Neuronal stem cell (in vitro differentiated cells): ENCODE measurements at regions not wholly inside any gene's neighbourhood (a gene's known extent, or its start where the extent isn't known, plus 50 kb on each side); places are given as distances from the start of the nearest gene placed in this dataset.

Source experiments
- DNase-seq: peaks from one replicate; pipeline ENCODE4 v3.0.0-alpha.2; 2013; ENCODE audit warnings: low spot score
- H2AFZ ChIP-seq: one replicate; pipeline ENCODE4 v1.6.1; 2013; ENCODE audit warnings: mild to moderate bottlenecking, low read length, inconsistent platforms
- H2AK5ac ChIP-seq: 2 replicates; pipeline ENCODE4 v1.6.1; 2013; ENCODE audit warnings: low read depth, mild to moderate bottlenecking, inconsistent platforms, low read length, moderate library complexity, mixed read lengths
- H2BK120ac ChIP-seq: 2 replicates; pipeline ENCODE4 v1.6.1; 2013; ENCODE audit warnings: low read depth, mild to moderate bottlenecking, inconsistent platforms, low read length, moderate library complexity, mixed read lengths
- H2BK12ac ChIP-seq: one replicate; pipeline ENCODE4 v1.6.1; 2013; ENCODE audit warnings: low read length, inconsistent platforms
- H2BK15ac ChIP-seq: 2 replicates; pipeline ENCODE4 v1.6.1; 2013; ENCODE audit warnings: mild to moderate bottlenecking, low read length, inconsistent platforms, mixed read lengths
- H2BK5ac ChIP-seq: one replicate; pipeline ENCODE4 v1.6.1; 2013; ENCODE audit warnings: inconsistent platforms, mild to moderate bottlenecking, low read length, moderate library complexity
- H3K14ac ChIP-seq: one replicate; pipeline ENCODE4 v1.6.1; 2013; ENCODE audit warnings: low read length, inconsistent platforms
- H3K18ac ChIP-seq: 2 replicates; pipeline ENCODE4 v1.6.1; 2013; ENCODE audit warnings: low read length, inconsistent platforms
- H3K23ac ChIP-seq: 2 replicates; pipeline ENCODE4 v1.6.1; 2013; ENCODE audit warnings: low read depth, mild to moderate bottlenecking, mixed read lengths, low read length, inconsistent platforms; ENCODE audit not compliant: poor library complexity
- H3K27ac ChIP-seq: replicated peaks from 3 replicates; pipeline ENCODE4 v1.5.1; 2013; ENCODE audit warnings: low read length, inconsistent platforms
- H3K27me3 ChIP-seq, 3 experiments: 2 replicates each; pipeline ENCODE4 v1.6.1; 2013; ENCODE audit warnings: low read length in 3 of 3, mild to moderate bottlenecking in 2 of 3, inconsistent platforms in 1 of 3, low read depth in 1 of 3, mixed read lengths in 1 of 3, moderate library complexity in 1 of 3; ENCODE audit not compliant: control insufficient read depth in 3 of 3, insufficient read depth in 3 of 3
- H3K36me3 ChIP-seq, 2 donors: replicated peaks in 1 of 2; 2 replicates each; pipeline ENCODE4 v1.6.1; 2013; ENCODE audit warnings: low read length in 2 of 2; ENCODE audit not compliant: control insufficient read depth in 2 of 2, insufficient read depth in 2 of 2
- H3K4ac ChIP-seq: 2 replicates; pipeline ENCODE4 v1.6.1; 2013; ENCODE audit warnings: inconsistent platforms, mild to moderate bottlenecking, low read length, moderate library complexity
- H3K4me1 ChIP-seq, 2 donors: 1 replicate in 1 of 2; 2 replicates in 1 of 2; pipeline ENCODE4 v1.6.1; 2013; ENCODE audit warnings: low read length in 2 of 2, low read depth in 1 of 2; ENCODE audit not compliant: control insufficient read depth in 2 of 2, insufficient read depth in 1 of 2
- H3K4me2 ChIP-seq: one replicate; pipeline ENCODE4 v1.6.1; 2013; ENCODE audit warnings: mild to moderate bottlenecking, low read length, inconsistent platforms; ENCODE audit not compliant: insufficient read depth, poor library complexity, severe bottlenecking
- H3K4me3 ChIP-seq, 2 donors: 2 replicates each; pipeline ENCODE4 v1.5.1; 2013; ENCODE audit warnings: low read length in 2 of 2, mild to moderate bottlenecking in 2 of 2, inconsistent platforms in 1 of 2, moderate library complexity in 1 of 2
- H3K79me1 ChIP-seq: one replicate; pipeline ENCODE4 v1.6.1; 2013; ENCODE audit warnings: low read depth, mild to moderate bottlenecking, inconsistent platforms, low read length, moderate library complexity
- H3K9ac ChIP-seq: one replicate; pipeline ENCODE4 v1.6.1; 2013; ENCODE audit warnings: mild to moderate bottlenecking, low read depth, low read length, inconsistent platforms; ENCODE audit not compliant: poor library complexity
- H3K9me3 ChIP-seq, 2 donors: replicated peaks in 1 of 2; 2 replicates each; pipeline versions ENCODE3 to v1.6.1; 2013; ENCODE audit warnings: low read length in 2 of 2, mild to moderate bottlenecking in 2 of 2, inconsistent platforms in 1 of 2, low read depth in 1 of 2, mixed read lengths in 1 of 2, moderate library complexity in 1 of 2; ENCODE audit not compliant: control insufficient read depth in 2 of 2, insufficient read depth in 1 of 2
- H4K8ac ChIP-seq: one replicate; pipeline ENCODE4 v1.6.1; 2013; ENCODE audit warnings: low read depth, mild to moderate bottlenecking, inconsistent platforms, low read length, moderate library complexity
- H4K91ac ChIP-seq: one replicate; pipeline ENCODE4 v1.6.1; 2013; ENCODE audit warnings: low read length, low read depth, mild to moderate bottlenecking, inconsistent platforms; ENCODE audit not compliant: poor library complexity
- WGBS, 2 donors: extraction: QIAGEN DNeasy Blood & Tissue Kit; methylation state at CpG; one replicate each; pipeline ENCODE4 v1.1.7; 2013; ENCODE audit warnings: missing lambda C conversion rate in 2 of 2, mixed read lengths in 1 of 2; ENCODE audit not compliant: insufficient read length in 2 of 2, insufficient replicate concordance in 1 of 2; ENCODE audit errors: extremely low coverage in 2 of 2; 5-methylcytosine and 5-hydroxymethylcytosine counted together

GRCh38 chr17:33935822-33936221, 319.3 kb upstream of the CCL2 start:
- Histone ChIP-seq H2BK12ac (no peak overlapping the region), H3K9me3 (no peaks in the 10 kb centered on the region), H2BK15ac (no peak overlapping the region), H3K23ac (no peak overlapping the region), H2AFZ (no peak overlapping the region), H3K4ac (no peak overlapping the region), H3K4me3 (no peak overlapping the region), H3K4me2 (no peak overlapping the region), H3K79me1 (no peaks in the 10 kb centered on the region), H4K91ac (no peak overlapping the region), H3K27ac (no peak overlapping the region), H3K36me3 (no peaks in the 10 kb centered on the region), H2BK5ac (no peak overlapping the region), H3K9ac (no peak overlapping the region), H3K14ac (no peak overlapping the region), H3K18ac (no peak overlapping the region), H3K4me1 (no peaks in the 10 kb centered on the region), H2AK5ac (no peak overlapping the region), H2BK120ac (no peak overlapping the region), H4K8ac (no peak overlapping the region), H3K27me3 (no peaks in the 10 kb centered on the region)
- no CpG with 5 or more reads among the region's 4 CpGs for WGBS, 2 donors
- no peak for DNase-seq

- Histone ChIP-seq H4K91ac (peak overlapping the region; percentile 0), H3K79me1 (no peaks in the 10 kb centered on the region), H3K4me2 (no peak overlapping the region), H3K4me3 (no peak overlapping the region), H3K14ac (no peak overlapping the region), H3K23ac (no peak overlapping the region), H3K36me3 (no peaks in the 10 kb centered on the region), H3K27me3 (no peaks in the 10 kb centered on the region), H2AFZ (no peak overlapping the region), H2AK5ac (no peak overlapping the region), H3K4me1 (no peaks in the 10 kb centered on the region), H3K9ac (no peak overlapping the region), H2BK5ac (no peak overlapping the region), H4K8ac (no peak overlapping the region), H2BK15ac (no peak overlapping the region), H3K18ac (no peak overlapping the region), H2BK120ac (no peak overlapping the region), H3K9me3 (no peaks in the 10 kb centered on the region), H3K4ac (no peak overlapping the region), H2BK12ac (no peak overlapping the region), H3K27ac (no peak overlapping the region)
- no peak for DNase-seq
- no CpG with 5 or more reads among the region's 5 CpGs for WGBS, 2 donors
These were observed 318.3 kb upstream of the CCL2 start for GRCh38 chr17:33936764-33937163.

- Histone ChIP-seq H4K91ac (no peak overlapping the region), H3K4ac (no peak overlapping the region), H2BK12ac (no peak overlapping the region), H2BK120ac (no peak overlapping the region), H3K4me3 (no peak overlapping the region), H2BK15ac (no peak overlapping the region), H3K36me3 (no peaks in the 10 kb centered on the region), H4K8ac (no peak overlapping the region), H3K27me3 (no peaks in the 10 kb centered on the region), H3K18ac (no peak overlapping the region), H2AK5ac (no peak overlapping the region), H2AFZ (no peak overlapping the region), H3K4me2 (no peak overlapping the region), H3K27ac (no peak overlapping the region), H3K79me1 (no peaks in the 10 kb centered on the region), H3K9me3 (no peaks in the 10 kb centered on the region), H3K23ac (no peak overlapping the region), H3K14ac (no peak overlapping the region), H2BK5ac (no peak overlapping the region), H3K9ac (no peak overlapping the region), H3K4me1 (no peaks in the 10 kb centered on the region)
- no CpG with 5 or more reads among the region's 4 CpGs for WGBS, 2 donors
- DNase-seq = no peak
These were observed 315.1 kb upstream of the CCL2 start for GRCh38 chr17:33939959-33940358.

GRCh38 chr17:33940769-33941370, 314.2 kb upstream of the CCL2 start:
- Histone ChIP-seq H3K4me1 (no peaks in the 10 kb centered on the region), H3K4me3 (no peak overlapping the region), H2AFZ (no peak overlapping the region), H3K14ac (no peak overlapping the region), H3K9me3 (no peaks in the 10 kb centered on the region), H3K23ac (no peak overlapping the region), H3K4ac (no peak overlapping the region), H3K9ac (no peak overlapping the region), H3K27ac (no peak overlapping the region), H2AK5ac (no peak overlapping the region), H3K18ac (peak overlapping the region; percentile 49), H3K27me3 (no peaks in the 10 kb centered on the region), H4K91ac (no peak overlapping the region), H2BK15ac (no peak overlapping the region), H4K8ac (no peak overlapping the region), H3K79me1 (no peaks in the 10 kb centered on the region), H3K4me2 (no peak overlapping the region), H2BK12ac (no peak overlapping the region), H2BK5ac (no peak overlapping the region), H3K36me3 (no peaks in the 10 kb centered on the region), H2BK120ac (no peak overlapping the region)
- no peak for DNase-seq
- WGBS, 2 donors = no CpG with 5 or more reads among the region's 7 CpGs
